CD4-positive, alpha-beta T cell treated with Interleukin-17A for 4 hours (primary cell): ENCODE measurements at regions not wholly inside any gene's neighbourhood (a gene's known extent, or its start where the extent isn't known, plus 50 kb on each side); places are given as distances from the start of the nearest gene placed in this dataset.
"Not testable (repeated sequence)": the region's sequence is repeated elsewhere in the genome, so short reads cannot be mapped to it uniquely, and the experiment has no call there.

Source experiments
- DNase-seq: peaks from one replicate; pipeline ENCODE4 v3.0.0-alpha.2; 2020; ENCODE audit warnings: mixed read lengths

- DNase-seq, result not testable (repeated sequence)
Observed at GRCh38 chr10:46095943-46096342, 49.9 kb upstream of the MSMB start.

GRCh38 chr10:46096446-46096845, 50.4 kb upstream of the MSMB start:
- DNase-seq, result no peak

DNA sequence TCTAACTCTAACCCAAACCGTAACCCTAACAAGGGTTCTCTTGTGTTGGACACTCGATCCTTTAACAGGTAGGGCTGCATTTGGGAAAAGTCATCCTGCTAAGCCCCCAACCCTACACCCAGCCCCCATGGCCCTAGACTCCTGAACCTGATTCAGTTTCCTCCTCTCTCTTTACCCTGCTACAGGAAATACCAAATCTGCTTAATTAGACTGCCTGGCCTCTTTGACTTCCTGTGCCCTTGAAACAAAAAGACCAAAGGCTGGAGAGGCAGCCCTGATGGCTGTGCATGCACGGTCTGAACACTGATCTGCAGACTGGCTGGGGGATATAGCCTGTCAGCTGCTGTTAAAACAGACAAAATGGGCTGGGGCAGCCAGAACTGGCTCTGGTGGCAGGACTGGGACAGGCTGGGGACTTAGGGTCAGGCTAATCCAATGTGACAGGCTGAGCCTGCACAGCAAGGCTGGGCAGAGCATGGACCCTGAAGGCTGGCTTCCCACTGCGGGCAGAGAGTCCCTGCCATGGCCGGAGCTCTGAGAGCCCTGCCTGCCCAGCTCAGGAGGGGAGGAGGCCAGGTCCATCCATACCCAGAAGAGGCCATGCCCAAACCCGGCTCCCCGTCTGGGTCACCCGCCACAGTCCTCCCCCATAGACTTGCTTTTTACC, 51.0 kb upstream of the MSMB start:
- peak; percentile 45 for DNase-seq

- DNase-seq, result no peak
Observed at GRCh38 chr10:46097576-46098317, 51.7 kb upstream of the MSMB start.

DNA sequence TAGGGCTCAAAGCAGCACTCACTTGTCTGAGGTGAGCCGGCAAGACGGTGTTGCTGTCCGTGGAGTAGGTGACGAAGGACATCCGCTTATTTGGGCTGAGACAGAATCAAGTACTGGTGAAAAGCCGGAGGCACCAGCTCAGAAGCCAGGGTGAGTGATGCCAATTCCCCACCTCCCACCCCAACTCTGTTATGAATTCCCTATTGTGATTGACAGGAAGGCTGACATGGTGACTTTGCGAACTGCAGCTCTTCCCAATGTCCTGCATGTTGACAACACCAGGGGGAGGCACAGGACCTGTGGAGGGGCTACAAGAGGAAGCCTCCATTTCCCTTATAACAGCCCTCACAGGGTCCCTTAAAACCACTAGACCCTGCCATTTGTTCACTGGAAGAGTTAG, 52.3 kb upstream of the MSMB start:
- DNase-seq, result no peak

GRCh38 chr10:46098925-46099324, 52.9 kb upstream of the MSMB start:
- DNase-seq, result not testable (repeated sequence)

- DNase-seq, result no peak
Observed at GRCh38 chr10:46104071-46104585, 58.1 kb upstream of the MSMB start.

GRCh38 chr10:46105416-46105815, 59.3 kb upstream of the MSMB start:
- DNase-seq, result not testable (repeated sequence)

DNA sequence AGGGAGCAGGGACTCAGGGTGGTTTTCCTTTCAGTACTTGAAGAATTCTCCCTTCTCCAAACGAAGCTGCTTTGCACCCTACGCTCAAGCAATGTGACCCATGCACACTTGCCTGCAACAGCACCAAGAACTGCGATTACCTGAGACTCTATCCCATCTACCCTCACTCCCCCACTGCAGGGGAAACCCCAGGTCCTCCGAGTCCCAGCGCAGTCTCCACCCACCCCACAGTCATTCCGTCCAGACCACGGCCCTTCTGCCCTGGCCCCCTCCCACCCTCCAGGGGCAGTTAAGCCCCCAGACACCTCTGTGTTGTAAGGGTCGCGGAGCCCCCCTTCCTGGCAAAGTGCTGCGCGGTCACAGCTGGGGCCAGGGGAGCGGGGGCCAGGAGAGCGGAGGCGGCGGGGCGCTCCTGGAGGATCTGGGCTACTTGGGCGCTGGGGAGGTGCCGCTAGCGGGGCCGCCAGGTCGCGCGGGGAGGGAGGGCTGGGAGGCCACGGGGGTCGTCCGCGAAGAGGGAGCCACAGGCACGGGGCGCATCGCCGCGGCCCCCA, 59.9 kb upstream of the MSMB start:
- DNase-seq, result peak; percentile 22

DNA sequence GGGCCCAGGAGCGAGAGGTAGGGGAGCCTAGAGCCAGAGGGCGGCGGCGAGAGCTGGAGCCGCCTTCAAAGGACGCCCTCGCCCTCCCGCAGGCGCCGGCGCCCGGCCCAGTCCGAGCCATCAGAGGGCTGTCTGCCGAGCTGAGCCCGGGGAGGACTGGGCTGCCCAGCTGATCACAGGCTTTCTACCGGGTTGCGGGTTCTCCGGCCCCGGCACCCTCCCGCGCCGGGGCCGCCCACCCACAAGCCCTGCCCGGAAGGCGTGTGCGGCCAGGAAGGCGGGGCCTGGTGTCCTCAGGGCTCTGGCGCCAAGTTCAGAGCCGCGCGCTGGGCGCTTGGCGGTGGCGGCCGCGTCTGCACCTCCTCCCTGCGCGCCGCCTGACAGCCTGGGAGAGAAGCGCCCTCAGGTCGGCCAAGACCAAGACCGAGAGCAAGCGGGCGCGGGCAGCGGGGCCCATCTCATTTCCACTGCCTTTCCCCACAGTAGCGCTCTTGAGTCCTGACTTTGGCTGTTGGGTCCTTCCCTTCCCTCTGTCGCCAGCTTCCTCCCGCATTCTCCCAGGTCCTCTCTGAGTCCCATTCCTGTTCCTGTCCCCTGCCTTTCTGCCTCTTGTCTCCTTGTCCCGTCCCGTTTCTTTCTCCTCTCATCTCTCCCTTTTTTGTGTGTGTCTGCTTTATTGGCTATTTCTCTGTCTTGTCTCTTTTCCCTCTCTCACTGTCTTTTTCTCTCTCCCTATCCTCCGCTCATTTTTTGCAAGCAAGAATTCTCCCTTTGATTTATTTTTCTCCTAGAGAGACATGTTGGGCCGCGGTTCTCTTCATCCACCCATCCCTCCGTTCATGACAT, 60.6 kb upstream of the MSMB start:
- DNase-seq, result peak; percentile 66

GRCh38 chr10:46108158-46108499, 62.1 kb upstream of the MSMB start:
- DNase-seq, result not testable (repeated sequence)

DNA sequence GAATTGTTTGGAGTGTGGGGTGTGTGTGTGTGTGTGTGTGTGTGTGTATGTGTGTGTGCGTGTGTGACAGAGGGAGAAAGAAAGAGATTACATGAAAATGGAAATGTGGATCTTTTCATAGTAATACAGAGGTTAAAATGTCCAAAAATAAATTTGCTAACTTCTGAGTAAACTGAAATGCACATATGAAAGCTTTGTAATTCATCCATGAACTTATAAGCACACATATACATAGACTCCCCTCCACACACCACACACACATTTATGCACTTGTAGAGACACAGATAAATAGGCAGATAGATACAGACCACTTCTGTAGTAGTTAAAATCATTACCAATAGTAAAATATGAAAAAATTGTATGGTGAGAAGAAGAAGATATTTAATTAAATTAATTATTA, 108.2 kb upstream of the MSMB start:
- DNase-seq, result not testable (repeated sequence)

DNA sequence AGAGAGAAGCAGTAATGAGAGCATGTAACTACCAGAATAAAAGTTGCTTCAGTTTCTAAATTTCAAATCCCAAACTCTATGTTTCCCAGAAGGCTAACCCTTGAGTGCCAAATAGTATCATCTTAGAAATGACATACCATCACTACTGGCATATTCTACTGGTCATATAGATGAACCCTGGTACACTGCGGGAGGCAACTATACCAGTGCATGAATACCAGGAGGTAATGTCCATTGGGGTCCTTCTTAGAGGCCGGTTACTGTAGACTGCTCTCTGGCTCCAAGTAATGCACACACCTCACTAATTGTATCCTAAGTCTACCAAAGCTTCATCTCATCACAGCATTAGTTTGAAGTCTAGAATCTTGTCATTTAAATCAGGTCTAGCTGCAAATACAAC, 108.6 kb upstream of the MSMB start:
- not testable (repeated sequence) for DNase-seq

GRCh38 chr10:46156866-46157265, 110.8 kb upstream of the MSMB start:
- DNase-seq, result not testable (repeated sequence)

- no peak for DNase-seq
Observed at GRCh38 chr10:46169736-46170135, 117.1 kb upstream of the ANTXRL start.

GRCh38 chr10:46170789-46171188, 116.0 kb upstream of the ANTXRL start:
- DNase-seq, result no peak

- no peak for DNase-seq
Observed at GRCh38 chr10:46171661-46172060, 115.1 kb upstream of the ANTXRL start.

DNA sequence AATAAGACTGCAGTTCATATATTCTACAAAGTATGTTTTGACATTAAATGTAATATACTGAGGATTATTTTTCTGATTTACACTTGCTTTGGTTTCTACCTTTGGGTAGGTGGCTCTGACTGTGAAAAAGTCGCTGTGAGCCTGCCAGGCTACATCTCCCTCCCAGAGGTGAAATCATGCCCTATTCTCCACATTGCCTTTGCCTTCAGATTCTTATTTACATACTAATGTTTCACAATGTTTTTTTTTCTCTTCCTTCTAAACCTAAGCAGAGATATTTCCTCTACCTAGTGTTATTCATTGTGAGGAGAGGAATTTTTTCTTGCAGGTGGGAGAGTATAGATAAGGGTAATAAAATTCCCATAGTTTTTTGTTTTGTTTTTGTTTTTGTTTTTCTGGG, 111.5 kb upstream of the ANTXRL start:
- no peak for DNase-seq

- no peak for DNase-seq
Observed at GRCh38 chr10:46175831-46176230, 111.0 kb upstream of the ANTXRL start.

GRCh38 chr10:46187431-46187830, 99.4 kb upstream of the ANTXRL start:
- not testable (repeated sequence) for DNase-seq

DNA sequence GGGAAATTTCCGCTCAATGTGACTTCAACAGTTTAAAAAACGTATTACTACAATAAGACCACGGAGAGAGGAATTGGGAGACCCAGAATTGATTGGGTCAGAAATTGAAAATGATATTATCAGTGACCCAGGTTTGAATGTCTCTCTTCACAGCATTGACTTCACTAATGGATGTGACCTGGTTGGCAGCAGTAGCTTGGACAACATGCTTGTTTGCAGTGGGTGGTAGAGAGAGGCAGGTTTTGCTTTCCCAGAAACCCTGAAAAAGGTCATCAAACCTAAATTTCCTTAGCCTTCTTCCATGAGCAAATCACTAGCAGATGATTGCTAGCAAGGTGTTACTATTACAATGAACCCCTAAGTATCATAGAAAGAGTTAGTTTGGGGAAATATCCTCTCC, 89.7 kb upstream of the ANTXRL start:
- DNase-seq, result no peak

DNA sequence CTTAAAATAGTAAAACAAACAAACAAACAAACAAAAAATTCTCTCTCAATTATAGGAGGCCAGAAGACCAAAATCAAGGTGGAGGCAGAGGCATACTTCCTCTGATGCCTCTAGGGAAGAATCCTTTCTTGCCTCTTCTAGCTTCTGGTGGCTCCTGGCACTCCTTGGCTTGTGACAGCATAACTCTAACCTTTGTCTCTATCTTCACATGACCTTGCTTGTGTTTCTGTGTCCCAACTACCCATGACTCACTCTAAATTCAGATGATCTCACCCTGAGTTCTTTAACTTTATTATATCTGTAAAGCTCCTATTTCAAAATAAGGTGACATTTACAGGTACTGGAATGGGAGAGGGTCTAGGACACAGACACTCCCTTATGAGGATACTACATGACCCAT, 88.3 kb upstream of the ANTXRL start:
- no peak for DNase-seq

- not testable (repeated sequence) for DNase-seq
Observed at GRCh38 chr10:46202405-46202804, 84.4 kb upstream of the ANTXRL start.
